Retinal pigment epithelial cell (primary cell): ENCODE measurements at regions not wholly inside any gene's neighbourhood (a gene's known extent, or its start where the extent isn't known, plus 50 kb on each side); places are given as distances from the start of the nearest gene placed in this dataset.

Source experiments
- DNase-seq: peaks from one replicate; pipeline ENCODE4 v3.0.0-alpha.2; 2010; ENCODE audit warnings: low read depth
- H3K4me3 ChIP-seq: 2 replicates; pipeline ENCODE4 v1.5.1; 2011; ENCODE audit warnings: mild to moderate bottlenecking, low read length, control low read depth, moderate library complexity
- TF ChIP-seq, protein P1 (sequence below): conservative IDR thresholded peaks from 2 replicates; pipeline ENCODE4 v1.5.1; 2011; ENCODE audit warnings: low read depth, low read length, control low read depth, inconsistent platforms

DNA sequence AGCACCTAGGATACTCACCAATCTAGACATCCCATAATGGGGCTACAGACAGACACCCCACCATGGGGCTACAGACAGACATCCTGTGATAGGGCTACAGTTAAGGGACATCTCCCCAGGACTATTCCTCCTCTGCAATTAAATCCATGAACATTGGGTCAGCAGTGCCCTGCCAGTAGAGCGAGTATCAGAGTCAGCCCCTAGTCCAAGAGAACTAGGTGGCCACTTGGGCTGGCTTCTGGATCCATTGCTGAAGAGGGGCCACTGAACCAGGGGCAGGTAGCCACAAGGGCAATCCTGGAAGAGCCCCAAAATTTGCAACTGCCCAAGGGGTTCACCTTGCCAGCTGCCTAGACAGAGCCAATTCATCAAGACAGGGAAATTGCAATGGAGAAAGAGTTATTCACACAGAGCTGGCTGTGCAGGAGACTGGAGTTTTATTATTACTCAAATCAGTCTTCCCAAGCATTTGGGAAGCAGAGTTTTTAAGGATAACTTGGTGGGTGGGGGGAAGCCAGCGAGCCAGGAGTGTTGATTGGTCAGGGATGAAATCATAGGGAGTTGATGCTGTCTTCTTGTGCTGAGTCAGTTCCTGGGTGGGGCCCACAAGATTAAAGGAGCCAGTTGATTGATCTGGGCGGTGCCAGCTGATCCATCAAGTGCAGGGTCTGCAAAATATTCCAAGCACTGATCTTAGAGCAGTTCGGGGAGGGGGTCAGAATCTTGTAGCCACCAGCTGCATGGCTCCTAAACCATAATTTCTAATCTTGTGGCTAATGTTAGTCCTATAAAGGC, 170.2 kb upstream of the SMAD3 start:
- DNase-seq, result no peak
- H3K4me3 ChIP-seq, result no peak overlapping the region

DNA sequence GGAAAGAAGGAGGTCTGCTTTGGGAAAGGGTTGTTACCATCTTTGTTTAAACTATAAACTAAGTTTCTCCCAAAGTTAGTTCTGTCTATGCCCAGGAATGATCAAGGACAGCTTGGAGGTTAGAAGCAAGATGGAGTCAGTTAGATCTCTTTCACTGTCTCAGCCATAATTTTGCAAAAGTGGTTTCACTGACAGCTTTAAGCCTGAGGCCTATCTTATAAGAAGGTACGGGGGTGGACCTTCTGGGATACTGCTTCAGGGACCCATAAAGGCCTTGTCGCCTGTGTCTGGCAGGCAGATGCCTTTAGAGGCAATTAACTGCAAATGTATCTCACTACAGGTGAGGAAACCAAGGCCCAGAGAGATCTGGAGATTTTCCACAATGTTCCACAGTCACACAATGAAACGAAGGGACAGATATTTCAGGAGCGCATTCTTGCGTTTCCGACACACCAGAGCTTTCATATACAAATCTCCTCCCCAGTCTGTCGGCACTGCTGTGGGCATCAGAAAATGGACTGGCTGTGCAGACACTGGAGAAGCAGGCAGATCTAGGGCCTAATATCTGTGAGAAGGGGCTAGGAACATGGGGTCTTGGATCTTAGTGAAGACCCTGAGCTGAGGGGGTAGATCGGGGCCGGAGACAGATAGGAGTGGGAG, 169.5 kb upstream of the SMAD3 start:
- TF ChIP-seq, protein P1, sequence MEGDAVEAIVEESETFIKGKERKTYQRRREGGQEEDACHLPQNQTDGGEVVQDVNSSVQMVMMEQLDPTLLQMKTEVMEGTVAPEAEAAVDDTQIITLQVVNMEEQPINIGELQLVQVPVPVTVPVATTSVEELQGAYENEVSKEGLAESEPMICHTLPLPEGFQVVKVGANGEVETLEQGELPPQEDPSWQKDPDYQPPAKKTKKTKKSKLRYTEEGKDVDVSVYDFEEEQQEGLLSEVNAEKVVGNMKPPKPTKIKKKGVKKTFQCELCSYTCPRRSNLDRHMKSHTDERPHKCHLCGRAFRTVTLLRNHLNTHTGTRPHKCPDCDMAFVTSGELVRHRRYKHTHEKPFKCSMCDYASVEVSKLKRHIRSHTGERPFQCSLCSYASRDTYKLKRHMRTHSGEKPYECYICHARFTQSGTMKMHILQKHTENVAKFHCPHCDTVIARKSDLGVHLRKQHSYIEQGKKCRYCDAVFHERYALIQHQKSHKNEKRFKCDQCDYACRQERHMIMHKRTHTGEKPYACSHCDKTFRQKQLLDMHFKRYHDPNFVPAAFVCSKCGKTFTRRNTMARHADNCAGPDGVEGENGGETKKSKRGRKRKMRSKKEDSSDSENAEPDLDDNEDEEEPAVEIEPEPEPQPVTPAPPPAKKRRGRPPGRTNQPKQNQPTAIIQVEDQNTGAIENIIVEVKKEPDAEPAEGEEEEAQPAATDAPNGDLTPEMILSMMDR, result no peak
- DNase-seq, result no peak
- H3K4me3 ChIP-seq, result no peak overlapping the region

More for the DNA sequence above, 170.2 kb upstream of the SMAD3 start:
- TF ChIP-seq, protein P1, result no peak

DNA sequence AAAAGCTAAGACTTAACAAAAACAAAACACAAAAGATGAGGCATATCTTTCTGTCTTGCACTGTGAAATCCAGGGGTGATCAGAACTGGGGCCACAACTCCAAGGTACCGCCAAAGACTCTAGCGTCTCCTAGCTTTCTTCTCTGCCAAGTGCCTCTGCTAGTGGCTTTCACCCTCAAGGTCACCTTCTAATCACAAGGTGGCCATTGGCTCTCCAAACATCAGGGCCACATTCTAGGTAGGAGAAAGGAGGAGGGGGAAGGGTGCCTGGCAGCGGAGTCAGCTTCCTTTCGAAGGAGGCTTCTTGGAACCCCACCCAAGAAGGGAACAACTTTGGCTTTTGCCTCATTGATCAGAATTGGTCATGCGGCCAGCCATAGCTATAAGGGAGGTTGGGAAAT, 168.8 kb upstream of the SMAD3 start:
- TF ChIP-seq, protein P1, result no peak
- H3K4me3 ChIP-seq, result no peak overlapping the region
- DNase-seq, result no peak

DNA sequence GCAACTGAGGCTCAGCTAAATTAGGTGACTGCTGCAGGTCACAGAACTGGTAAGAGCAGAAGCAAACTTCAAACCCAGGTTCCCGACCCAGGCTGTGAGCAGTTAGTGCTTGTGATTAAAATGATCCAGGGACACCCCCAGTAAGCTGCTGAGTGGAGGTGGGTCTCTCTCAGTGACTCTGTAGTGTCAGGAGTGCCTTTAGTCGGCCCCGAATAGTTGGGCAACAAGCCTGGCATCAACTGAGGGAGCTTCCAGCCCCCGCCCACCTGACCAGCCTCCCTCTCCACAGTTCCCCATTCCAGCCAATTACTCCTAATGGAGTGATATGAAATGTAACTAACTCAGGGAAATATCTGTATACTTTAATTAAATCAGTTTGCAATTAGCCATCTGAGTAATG, 168.0 kb upstream of the SMAD3 start:
- TF ChIP-seq, protein P1, result no peak
- H3K4me3 ChIP-seq, result no peak overlapping the region
- DNase-seq, result no peak

DNA sequence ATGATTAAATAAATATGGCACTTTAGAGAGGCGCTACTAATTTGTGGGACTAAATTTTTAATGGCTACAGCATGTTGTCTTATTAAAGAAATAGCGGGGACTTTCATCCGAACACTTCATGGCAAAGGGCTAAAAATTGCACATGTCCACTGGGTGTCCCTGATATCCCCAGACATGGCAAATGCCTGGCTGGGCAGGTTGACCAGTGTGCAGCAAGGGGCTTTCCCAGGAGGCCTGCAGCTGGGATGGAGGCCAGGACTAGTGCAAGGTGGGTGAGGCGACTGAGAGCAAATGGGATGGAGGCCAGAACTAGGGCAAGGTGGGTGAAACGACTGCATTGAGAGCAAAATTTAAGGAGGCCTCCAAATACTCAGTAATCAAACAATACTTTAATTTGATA, 167.4 kb upstream of the SMAD3 start:
- TF ChIP-seq, protein P1, result no peak
- no peak overlapping the region for H3K4me3 ChIP-seq
- no peak for DNase-seq

DNA sequence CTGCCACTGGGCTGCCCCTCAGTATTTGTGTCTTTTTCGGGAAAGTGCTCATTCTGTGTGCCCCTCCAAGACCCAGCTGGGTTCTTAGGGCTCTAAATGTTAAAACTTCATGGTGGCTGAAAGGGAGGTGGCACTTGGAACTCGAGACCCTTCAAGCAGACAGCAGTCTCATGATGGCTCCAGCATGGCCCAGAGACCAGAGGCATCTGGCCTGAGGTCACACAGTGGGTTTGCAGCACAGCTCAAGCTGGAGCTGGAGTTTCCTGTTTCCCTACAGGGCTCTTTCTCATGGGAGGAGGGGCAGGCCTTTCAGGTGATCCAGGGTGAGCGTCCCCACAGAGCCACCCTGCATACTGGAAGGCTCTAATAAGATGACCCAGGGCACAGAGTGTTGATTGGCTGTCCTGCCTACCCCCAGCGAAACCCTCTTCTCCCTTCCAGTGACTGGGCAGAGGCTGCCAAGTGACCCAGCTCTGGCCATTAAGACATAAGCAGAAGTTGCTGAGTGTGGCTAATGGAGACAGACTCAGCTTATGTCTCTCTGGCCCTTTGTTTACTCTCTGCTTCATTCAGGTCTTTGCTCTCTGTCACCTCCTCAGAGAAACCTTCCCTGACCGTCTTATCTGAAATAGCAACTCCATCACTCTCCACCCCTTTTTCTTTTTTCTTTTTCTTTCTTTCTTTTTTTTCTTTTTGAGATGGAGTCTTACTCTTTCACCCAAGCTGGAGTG, 166.6 kb upstream of the SMAD3 start:
- no peak for DNase-seq
- no peak overlapping the region for H3K4me3 ChIP-seq
- TF ChIP-seq, protein P1, result no peak
